GM18508 (cell line): ENCODE measurements at regions not wholly inside any gene's neighbourhood (a gene's known extent, or its start where the extent isn't known, plus 50 kb on each side); places are given as distances from the start of the nearest gene placed in this dataset.

ENCODE experiments used
- ATAC-seq: cut with Tn5 transposase; IDR thresholded peaks from one replicate; pipeline ENCODE4 v1.9.1; 2021; ENCODE audit warnings: moderate number of reproducible peaks; ENCODE audit not compliant: insufficient read depth, unreplicated experiment

DNA sequence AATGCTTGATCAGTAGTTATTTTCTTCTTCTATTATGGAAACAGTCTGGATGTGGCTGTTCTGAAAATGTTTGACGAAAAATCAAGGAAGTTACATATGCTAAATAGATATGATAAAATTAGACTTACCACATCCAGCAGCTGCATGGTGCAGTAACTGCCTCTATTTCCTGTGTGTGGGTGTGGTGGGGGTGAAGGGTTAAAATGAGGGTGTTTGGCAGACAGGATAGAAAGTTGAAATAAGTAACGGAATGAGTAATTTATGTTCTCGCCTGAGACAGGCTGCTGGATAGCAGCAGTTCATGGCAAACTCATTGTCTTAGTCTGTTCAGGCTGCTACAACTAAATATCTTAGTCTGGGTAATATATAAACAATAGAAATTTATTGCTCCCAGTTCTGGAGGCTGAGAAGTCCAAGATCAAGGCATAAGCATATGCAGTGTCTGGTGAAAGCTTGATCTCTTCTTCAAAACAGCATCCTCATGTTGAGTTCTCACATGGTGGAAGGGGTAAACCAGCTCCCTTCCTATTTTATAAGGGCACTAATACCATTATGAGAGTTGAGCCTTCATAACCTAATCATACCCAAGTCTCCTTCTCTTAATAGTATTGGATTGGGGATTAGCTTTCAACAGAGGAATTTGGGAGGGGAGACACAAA lies 1248.9 kb downstream of the SLITRK5 start:
- ATAC-seq = no peak

DNA sequence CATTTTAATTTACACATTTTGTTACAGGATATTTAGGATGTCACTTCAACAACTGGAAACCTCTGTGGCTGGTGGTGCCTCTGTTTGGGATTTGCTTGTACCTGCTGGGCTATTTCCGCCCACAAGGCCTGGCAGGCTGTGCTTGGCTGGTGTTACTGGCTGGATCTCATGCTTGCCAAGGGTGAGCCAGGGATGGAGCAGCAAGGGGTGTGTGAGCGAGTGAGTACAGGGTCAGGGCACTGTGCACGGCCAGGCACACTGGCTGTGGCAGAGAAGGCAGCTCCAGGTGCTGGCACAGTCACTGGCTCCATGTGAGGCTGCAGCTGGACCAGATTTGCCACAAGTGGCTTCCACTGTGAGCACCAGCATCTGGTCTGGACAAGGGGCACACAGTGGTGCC lies 1254.8 kb downstream of the SLITRK5 start:
- ATAC-seq = no peak

DNA sequence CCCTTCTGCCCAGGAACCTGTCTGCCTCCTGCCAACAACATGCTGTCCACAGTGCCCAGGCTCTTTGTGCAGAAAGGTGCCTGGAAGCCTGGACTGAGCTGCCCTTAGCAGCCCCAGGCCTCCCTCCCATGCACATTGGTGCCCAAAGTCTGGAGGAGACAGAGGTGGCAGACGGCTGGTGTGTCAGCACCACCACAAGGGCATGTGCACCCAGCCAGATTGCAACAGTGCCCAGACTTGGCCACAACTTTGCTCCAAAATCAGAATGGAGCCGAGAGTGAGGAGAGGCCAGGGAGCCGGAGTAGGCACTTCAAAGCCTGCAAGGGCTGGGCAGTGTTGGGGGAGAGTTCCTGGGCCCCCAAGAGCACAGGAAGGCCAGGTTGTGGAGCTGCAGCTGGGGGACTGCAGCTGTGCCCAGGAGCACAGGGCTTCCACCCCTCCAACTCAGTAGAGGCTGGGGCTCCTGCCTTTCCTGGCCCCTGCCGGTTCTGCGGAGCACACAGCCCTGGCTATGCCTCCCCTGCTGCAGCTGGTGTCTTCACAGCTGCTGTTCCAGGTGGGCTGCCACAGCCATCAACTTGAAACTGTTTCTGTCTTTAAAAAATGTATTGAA lies 1255.8 kb downstream of the SLITRK5 start:
- ATAC-seq = no peak

DNA sequence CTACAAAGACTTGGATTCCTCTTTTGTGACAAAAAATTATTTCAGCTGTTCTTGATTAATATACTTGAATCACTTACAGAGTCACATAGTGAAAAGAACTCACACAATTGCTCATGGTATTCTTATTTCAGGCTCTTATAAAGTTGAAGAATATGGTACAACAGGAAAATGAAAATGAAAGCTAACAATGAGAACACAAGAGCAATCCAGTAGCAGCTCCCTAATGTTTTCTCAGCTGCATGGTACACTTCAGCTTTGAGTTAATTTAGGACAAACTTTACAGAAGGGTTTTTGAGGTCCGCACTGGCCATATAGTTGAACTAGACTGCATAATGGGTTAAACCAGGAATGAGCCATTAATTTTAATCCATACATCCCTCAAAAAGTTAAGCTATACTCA lies 1261.8 kb downstream of the SLITRK5 start:
- ATAC-seq = no peak

DNA sequence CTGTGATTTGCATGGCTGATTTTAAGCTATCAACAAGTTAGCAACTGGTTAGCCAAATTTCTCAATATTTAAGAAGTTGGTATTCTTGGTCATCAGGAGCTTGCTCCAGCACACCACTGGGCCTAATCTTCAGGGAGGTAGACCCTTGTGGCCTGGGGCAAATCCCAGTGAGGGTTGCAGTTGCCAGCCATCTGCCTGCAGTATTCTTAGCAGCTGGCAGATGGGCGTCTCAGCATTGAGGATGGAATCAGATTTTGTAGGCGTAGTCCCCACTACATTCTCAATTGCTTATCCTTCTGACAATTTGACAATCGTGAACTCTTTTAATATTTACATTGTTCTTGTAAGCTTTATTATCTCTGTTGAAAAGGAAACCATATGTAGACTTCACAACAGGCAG lies 1266.2 kb downstream of the SLITRK5 start:
- ATAC-seq = no peak

DNA sequence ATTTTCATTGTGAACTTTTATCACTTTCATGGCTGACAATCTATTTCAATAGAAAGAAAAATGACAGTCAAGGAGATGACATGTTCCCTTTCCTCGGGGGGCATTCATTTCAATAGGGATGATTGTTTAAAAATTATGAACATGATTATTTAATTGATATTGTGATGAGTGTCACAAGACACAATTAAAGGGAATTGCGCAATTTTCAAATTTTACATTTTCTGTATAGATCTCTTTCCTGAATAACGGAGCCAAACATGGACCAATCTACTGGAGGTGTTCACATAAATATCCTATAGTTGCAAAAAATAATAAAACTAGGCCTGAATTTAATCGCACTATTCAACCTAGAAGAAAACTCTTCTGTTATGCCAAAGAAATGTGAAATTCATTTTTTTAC lies 1274.6 kb downstream of the SLITRK5 start:
- no peak for ATAC-seq

DNA sequence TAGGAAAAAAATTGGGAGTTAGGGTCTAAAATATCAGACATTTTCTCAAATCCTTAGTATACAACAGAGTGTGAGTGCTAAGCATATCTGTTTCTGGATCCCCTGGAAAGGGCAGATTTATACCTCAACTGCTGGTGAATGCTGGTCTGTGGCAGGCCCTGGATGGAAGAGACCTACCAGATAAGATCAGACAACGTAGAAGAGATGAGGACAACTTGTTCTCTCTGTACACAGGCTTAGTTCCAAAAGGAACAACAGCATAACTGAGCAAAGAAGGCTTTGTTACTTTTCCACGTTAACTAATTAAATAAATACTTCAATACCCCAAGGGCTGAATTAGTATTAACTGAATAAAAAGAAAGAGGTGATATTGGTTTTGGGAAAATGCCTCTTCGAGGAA lies 1277.3 kb downstream of the SLITRK5 start:
- no peak for ATAC-seq

DNA sequence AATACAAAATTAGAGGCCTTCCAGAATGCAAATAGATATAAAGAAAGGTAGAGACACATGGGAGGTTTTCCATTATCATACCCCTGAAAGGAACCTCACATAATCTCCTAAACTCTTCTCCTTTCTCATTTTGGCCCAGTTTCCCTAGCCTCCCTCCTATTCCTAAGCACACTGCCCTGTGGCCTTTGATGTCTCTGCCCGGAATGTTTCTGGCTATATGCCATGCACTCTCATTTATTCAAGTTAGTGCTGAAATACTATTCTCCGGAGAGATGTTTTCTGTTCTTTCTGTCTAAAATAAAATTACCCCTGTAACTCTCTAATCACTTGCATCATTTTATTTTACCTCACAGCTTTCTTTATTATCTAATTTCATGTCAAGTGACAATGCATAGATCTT lies 1287.7 kb downstream of the SLITRK5 start:
- no peak for ATAC-seq

DNA sequence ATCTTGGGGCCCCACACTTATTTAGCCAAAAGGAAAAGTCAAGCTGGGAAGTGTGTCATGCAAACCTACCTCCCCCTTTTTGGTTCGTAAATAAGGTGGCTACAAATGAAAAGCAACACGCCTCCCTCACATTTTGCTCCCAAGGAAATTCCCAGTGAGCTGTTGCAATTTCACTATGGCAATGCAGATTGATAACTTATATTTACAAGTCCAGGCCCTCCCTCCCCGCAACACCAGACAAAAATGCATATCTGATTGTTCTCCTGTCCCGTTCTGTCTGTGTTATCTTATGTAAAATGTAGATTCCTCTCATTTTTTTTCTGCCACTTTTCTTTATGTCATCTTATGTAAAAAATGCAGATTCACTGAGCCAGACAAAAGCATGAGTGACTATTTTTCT lies 1305.3 kb downstream of the SLITRK5 start:
- no peak for ATAC-seq

DNA sequence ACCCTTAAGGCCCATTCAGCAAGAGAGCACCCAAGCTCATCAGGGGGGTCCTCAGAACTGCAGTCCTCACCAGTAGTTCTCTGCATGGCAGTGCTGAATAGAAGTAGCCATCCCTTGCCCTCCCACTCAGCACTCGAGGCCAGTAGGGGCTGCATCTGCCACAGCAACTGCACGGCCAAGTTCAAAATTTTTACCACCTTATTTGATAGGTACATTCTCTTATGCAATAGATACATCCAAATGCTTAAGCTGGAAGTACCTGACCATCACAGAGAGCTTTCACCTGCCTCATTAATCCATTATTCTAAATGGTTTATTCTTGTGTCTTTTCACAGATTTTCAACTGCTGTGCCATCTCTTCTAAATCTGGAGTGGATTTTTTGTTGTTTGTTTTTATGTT lies 1307.4 kb downstream of the SLITRK5 start:
- no peak for ATAC-seq

DNA sequence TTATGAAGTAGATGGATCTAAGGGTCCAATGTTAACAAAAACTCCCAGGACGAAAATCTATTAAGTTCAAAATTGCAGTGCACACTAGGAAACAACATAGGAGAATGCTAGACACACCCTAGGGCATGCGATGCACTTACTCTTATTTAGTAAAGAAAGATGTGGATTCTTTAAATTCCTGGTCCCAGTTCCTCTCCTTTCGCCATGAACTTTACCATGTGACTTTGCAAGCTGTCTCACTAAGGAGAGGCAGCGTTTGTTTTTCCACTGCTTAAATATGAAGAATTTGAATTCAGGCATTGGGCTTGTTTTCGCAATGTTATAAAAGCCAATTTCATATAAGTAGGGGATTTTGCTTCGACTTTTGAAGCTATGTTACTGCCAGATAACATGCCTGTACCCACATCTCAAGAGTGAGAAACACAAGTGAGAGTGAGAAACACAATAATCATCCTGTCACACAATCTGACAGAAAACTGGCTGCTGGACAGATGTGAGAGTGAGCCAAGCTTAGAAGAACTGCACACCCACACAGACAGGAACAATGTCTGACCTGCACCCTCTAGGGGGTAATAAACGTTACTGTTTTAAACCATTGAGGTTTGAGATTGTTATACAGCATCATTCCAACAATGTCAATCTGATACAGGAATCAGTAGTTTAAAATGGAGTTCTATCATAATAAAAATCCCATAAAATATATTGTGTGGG lies 1308.4 kb downstream of the SLITRK5 start:
- ATAC-seq = no peak

DNA sequence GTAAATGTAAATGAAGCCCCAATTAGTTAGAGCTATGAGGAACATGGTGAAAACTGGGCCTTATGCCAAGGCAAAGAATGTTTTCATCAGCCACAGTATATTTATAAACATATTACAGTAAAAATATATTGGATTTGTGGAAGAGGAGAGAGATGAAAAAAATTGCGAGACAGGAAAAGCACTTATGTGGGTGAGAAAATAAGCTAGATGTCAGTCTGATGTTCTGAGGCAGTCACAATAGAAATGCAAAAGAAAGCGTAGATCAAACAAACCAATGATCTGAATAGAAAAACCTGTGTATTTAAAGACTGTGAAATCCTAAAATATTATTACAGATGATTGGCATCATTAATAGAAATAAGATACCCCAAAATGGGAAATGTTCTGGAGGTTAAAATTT lies 1332.5 kb downstream of the SLITRK5 start:
- no peak for ATAC-seq

DNA sequence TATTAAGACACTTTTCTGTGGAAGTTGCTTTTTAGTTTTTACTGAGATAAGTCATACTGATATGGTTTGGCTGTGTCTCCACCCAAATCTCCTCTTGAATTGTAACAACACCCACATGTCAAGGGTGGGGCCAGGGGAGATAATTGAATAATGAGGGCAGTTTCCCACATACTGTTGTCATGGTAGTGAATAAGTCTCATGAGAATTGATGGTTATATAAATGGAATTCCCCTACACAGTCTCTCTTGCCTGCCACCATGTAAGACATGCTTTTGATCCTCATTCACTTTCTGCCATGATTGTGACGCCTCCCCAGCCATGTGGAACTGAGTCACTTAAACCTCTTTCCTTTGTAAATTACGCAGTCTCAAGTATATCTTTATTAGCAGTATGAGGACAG lies 1340.4 kb downstream of the SLITRK5 start:
- no peak for ATAC-seq

DNA sequence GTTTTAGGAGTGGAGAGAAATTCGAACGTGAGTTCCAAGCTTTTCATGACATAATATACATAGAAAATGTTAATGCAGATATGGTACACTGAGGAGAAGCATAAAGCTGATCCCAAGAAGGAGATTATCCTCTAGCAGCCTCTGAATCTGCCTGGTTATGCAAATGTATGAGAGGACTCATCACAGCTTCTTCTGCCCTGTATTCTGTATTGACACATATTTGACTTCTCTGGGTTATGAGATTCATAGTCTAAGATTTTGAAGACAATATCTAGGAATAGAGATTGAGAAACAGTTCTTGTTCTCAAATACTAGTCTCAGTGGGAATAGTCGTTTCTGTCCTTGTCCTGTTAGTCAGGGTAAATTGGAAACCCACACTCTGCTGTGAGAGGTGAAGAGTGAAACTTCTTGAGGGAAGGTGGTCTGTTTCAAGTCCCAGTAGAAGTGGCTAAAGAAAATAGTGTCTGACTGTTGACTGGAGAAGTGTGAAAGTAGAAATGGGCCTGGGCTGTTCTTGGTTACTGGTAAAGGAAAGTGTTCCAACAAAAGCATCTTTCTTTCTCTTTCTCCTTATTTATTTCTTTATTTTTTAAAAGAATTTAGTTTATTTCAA lies 1356.6 kb downstream of the SLITRK5 start:
- ATAC-seq = no peak

DNA sequence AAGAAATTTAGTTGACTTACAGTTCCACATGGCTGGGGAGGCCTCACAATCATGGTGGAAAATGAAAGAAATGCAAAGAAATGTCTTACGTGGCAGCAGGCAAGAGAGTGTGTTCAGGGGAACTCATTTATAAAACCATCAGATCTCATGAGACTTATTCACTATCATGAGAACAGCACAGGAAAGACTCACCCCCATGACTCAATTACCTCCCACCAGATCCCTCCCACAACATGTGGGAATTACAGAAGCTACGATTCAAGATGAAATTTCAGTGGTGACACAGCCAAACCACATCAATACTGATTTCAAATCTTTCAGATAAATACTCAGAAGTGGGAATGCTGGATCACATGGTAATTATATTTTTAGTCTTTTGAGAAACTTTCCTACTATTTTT lies 1357.9 kb downstream of the SLITRK5 start:
- ATAC-seq = no peak

DNA sequence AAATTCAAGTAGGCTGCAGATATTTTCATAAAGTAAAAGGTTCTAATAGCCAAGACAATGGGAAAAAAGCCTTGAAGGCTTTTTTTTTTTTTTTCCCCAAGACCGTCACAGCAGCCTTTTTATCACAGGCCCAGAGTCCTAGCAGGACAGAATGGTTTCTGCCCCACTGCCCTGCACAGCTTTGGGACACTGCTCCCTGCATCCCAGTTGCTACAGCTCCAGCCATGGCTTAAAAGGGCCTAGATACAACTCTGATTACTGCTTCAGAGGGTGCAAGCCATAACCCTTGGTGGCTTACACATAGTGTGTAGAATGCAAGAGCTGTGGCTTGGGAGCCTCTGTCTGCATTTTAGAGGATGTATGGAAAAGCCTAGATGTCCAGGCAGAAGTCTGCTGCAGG lies 1362.8 kb downstream of the SLITRK5 start:
- ATAC-seq = no peak

DNA sequence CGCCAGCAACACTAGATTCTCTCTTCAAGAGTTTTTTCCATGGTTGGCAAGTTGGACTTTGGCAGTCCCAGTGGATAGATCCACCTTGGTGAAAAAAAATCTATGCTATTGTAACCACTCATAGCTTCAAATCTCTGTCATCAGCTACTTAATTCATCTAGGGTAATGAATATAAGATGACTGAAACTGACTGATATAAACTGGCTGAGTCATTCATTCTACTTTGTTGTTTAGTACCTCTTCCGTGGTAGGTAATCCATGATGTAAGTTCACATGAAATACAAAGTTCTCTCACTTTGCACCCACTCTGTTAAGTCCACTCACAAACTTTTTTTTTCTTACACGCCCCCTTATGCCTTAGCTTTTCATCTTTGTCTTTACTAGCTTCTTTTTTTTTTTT lies 1381.5 kb downstream of the SLITRK5 start:
- no peak for ATAC-seq

DNA sequence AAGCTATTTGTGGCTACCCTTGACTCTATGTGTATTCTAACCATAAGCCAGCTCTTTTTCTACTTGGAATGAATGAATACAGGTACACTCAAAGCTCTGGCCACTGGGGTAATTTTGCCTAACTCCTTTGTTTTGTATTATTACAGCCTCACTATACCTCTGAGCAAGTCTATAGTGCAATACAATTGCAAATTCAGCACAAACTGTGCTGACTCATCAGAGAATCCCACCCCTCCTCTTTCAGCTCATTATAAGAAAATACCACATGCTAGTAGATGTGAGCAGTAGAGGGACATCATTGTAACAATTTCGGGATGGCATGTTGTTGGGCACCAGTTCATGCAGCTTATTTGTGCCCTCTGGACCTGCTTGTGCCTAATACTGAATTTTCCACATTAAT lies 1382.2 kb downstream of the SLITRK5 start:
- no peak for ATAC-seq

DNA sequence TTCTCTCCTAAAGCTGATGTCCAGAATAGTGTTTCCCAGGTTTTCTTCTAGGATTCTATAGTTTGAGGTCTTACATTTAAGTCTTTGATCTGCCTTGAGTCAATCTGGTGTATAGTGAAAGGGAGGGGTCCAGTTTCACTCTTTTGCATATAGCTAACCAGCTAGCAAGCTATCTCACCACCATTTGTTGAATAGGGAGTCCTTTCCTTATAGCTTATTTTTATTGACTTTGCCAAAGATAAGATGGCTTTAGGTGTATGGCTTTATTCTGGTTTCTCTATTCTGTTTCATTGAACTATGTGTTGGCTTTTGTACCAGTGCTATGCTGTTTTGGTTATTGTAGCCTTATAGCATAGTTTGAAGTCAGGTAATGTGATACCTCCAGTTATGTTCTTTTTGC lies 1386.1 kb downstream of the SLITRK5 start:
- no peak for ATAC-seq

DNA sequence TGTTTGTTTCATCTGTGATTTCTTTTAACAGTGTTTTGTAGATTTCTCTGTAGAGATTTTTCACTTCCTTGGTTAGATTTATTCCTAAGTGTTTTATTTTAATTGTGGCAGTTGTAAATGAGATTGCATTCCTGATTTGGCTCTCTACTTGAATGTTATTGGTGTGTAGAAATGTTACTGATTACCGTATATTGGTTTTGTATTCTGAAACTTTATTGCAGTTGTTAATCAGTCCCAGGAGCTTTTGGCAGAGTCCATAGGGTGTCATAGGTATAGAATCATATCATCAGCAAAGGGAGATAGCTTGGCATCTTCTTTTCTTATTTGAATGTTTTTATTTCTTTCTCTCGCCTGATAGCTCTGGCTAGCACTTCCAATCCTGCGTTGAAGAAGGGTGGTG lies 1386.7 kb downstream of the SLITRK5 start:
- ATAC-seq = no peak

DNA sequence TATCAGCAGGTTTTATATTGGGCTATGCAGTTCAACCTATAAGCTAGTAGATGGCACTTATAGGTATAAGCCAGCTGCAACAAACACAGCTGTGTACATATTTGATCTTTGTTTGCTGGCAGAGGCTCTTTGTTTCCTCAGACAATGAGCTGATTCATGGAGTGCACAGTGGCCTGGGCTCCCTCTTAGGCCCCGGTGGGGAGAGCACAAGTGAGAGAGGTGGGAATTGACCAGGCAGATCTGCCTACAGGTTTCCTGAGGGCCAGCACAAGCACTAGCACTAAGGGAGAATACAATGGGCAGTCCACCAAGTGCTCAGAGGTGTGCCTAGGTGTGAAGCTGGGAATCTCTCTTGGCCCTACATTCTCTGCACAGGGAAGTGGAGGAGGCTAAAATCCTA lies 1390.7 kb downstream of the SLITRK5 start:
- ATAC-seq = no peak
